ENCODE measurements at regions not wholly inside any gene's neighbourhood (a gene's known extent, or its start where the extent isn't known, plus 50 kb on each side); places are given as distances from the start of the nearest gene placed in this dataset.

- Histone ChIP-seq H2BK5ac (ENCODE audit: low read depth, low read length, poor library complexity, severe bottlenecking) (no peak overlapping the region), H3K18ac (ENCODE audit: low read depth in 1 of 2, low read length in 2 of 2) (no peak overlapping the region), H2AK5ac (ENCODE audit: low read length, severe bottlenecking) (no peak overlapping the region), H3K4me2 (ENCODE audit: low read length, poor library complexity, severe bottlenecking) (no peak overlapping the region), H3K79me1 (replicated peaks; ENCODE audit: low read length, poor library complexity, severe bottlenecking) (no peaks in the 10 kb centered on the region), H3K36me3 (ENCODE audit: control insufficient read depth in 1 of 2, insufficient read depth in 2 of 2, low read depth in 1 of 2, low read length in 2 of 2) (no peaks in the 10 kb centered on the region), H2BK12ac (ENCODE audit: low read length in 2 of 2) (no peak overlapping the region), H3K14ac (ENCODE audit: low read length in 2 of 2) (no peak overlapping the region), H3K4me1 (ENCODE audit: control insufficient read depth, insufficient read depth, low read depth, low read length) (peaks cover 9% of the 10 kb centered on the region), H3K27ac (ENCODE audit: low read length, poor library complexity, severe bottlenecking) (no peak overlapping the region), H3K4ac (ENCODE audit: low read depth in 1 of 2, low read length in 2 of 2) (no peak overlapping the region), H4K8ac (ENCODE audit: low read length) (no peak overlapping the region), H3K27me3 (ENCODE audit: control insufficient read depth in 1 of 2, insufficient read depth in 1 of 2, low read length in 2 of 2) (peaks cover 3 to 70% of the 10 kb centered on the region in 2 experiments), H3K23ac (ENCODE audit: low read length in 2 of 2) (no peak overlapping the region), H2BK15ac (ENCODE audit: low read depth, poor library complexity, severe bottlenecking) (no peak overlapping the region), H4K91ac (ENCODE audit: low read length) (no peak overlapping the region), H3K4me3 (ENCODE audit: insufficient read depth in 1 of 2, low read depth in 1 of 2, low read length in 2 of 2) (no peak overlapping the region), H3K9me3 (ENCODE audit: control insufficient read depth, low read length) (peaks cover 4% of the 10 kb centered on the region), H2BK120ac (ENCODE audit: low read depth, low read length) (no peak overlapping the region), H2AFZ (ENCODE audit: low read depth, low read length) (no peak overlapping the region), H3K9ac (ENCODE audit: low read length) (no peak overlapping the region)
- 91% methylated on average over 8 of the region's 10 CpGs for WGBS
- DNase-seq = no peak
Measured at GRCh38 chr15:29969562-29970401, 113.0 kb upstream of the GOLGA8J start.

- Histone ChIP-seq H2BK15ac (ENCODE audit: low read depth, poor library complexity, severe bottlenecking) (no peak overlapping the region), H3K79me1 (replicated peaks; ENCODE audit: low read length, poor library complexity, severe bottlenecking) (no peaks in the 10 kb centered on the region), H3K23ac (ENCODE audit: low read length in 2 of 2) (peak overlapping the region in 1 of 2 experiments; percentile 13), H3K18ac (ENCODE audit: low read depth in 1 of 2, low read length in 2 of 2) (no peak overlapping the region), H3K9me3 (ENCODE audit: control insufficient read depth, low read length) (peaks cover 4% of the 10 kb centered on the region), H3K4me2 (ENCODE audit: low read length, poor library complexity, severe bottlenecking) (peak overlapping the region; percentile 97), H4K8ac (ENCODE audit: low read length) (no peak overlapping the region), H2AK5ac (ENCODE audit: low read length, severe bottlenecking) (no peak overlapping the region), H3K14ac (ENCODE audit: low read length in 2 of 2) (no peak overlapping the region), H2AFZ (ENCODE audit: low read depth, low read length) (peak overlapping the region; percentile 63), H2BK120ac (ENCODE audit: low read depth, low read length) (no peak overlapping the region), H2BK12ac (ENCODE audit: low read length in 2 of 2) (no peak overlapping the region), H3K27ac (ENCODE audit: low read length, poor library complexity, severe bottlenecking) (no peak overlapping the region), H4K91ac (ENCODE audit: low read length) (no peak overlapping the region), H3K9ac (ENCODE audit: low read length) (no peak overlapping the region), H3K36me3 (ENCODE audit: control insufficient read depth in 1 of 2, insufficient read depth in 2 of 2, low read depth in 1 of 2, low read length in 2 of 2) (no peaks in the 10 kb centered on the region), H3K27me3 (ENCODE audit: control insufficient read depth in 1 of 2, insufficient read depth in 1 of 2, low read length in 2 of 2) (peaks cover 3 to 78% of the 10 kb centered on the region in 2 experiments), H3K4me3 (ENCODE audit: insufficient read depth in 1 of 2, low read depth in 1 of 2, low read length in 2 of 2) (peak overlapping the region in 1 of 2 experiments; percentile 72), H3K4me1 (ENCODE audit: control insufficient read depth, insufficient read depth, low read depth, low read length) (peaks cover 9% of the 10 kb centered on the region), H2BK5ac (ENCODE audit: low read depth, low read length, poor library complexity, severe bottlenecking) (no peak overlapping the region), H3K4ac (ENCODE audit: low read depth in 1 of 2, low read length in 2 of 2) (no peak overlapping the region)
- WGBS = 31% methylated on average over 32 of the region's 69 CpGs
- no peak for DNase-seq
Measured at GRCh38 chr15:29968895-29969561, 113.7 kb upstream of the GOLGA8J start.

- H3K4me3 ChIP-seq (ENCODE audit: insufficient read depth in 1 of 2, low read depth in 1 of 2, low read length in 2 of 2) = peak overlapping the region; percentile 58 to 72
- H3K4ac ChIP-seq (ENCODE audit: low read depth in 1 of 2, low read length in 2 of 2) = no peak overlapping the region
- peaks cover 4% of the 10 kb centered on the region for H3K9me3 ChIP-seq (ENCODE audit: control insufficient read depth, low read length)
- no peak overlapping the region for H2BK120ac ChIP-seq (ENCODE audit: low read depth, low read length)
- no peaks in the 10 kb centered on the region for H3K79me1 ChIP-seq (replicated peaks; ENCODE audit: low read length, poor library complexity, severe bottlenecking)
- H2BK12ac ChIP-seq (ENCODE audit: low read length in 2 of 2) = no peak overlapping the region
- no peak overlapping the region for H4K91ac ChIP-seq (ENCODE audit: low read length)
- peaks cover 9% of the 10 kb centered on the region for H3K4me1 ChIP-seq (ENCODE audit: control insufficient read depth, insufficient read depth, low read depth, low read length)
- no peak overlapping the region for H3K18ac ChIP-seq (ENCODE audit: low read depth in 1 of 2, low read length in 2 of 2)
- H2AK5ac ChIP-seq (ENCODE audit: low read length, severe bottlenecking) = no peak overlapping the region
- no peaks in the 10 kb centered on the region for H3K36me3 ChIP-seq (ENCODE audit: control insufficient read depth in 1 of 2, insufficient read depth in 2 of 2, low read depth in 1 of 2, low read length in 2 of 2)
- H2BK5ac ChIP-seq (ENCODE audit: low read depth, low read length, poor library complexity, severe bottlenecking) = no peak overlapping the region
- peak overlapping the region; percentile 97 for H3K4me2 ChIP-seq (ENCODE audit: low read length, poor library complexity, severe bottlenecking)
- no peak overlapping the region for H4K8ac ChIP-seq (ENCODE audit: low read length)
- H3K9ac ChIP-seq (ENCODE audit: low read length) = no peak overlapping the region
- peaks cover 3 to 81% of the 10 kb centered on the region in 2 experiments for H3K27me3 ChIP-seq (ENCODE audit: control insufficient read depth in 1 of 2, insufficient read depth in 1 of 2, low read length in 2 of 2)
- WGBS = 5% methylated on average over 54 of the region's 91 CpGs
- H3K14ac ChIP-seq (ENCODE audit: low read length in 2 of 2) = no peak overlapping the region
- H2AFZ ChIP-seq (ENCODE audit: low read depth, low read length) = peak overlapping the region; percentile 63
- H3K27ac ChIP-seq (ENCODE audit: low read length, poor library complexity, severe bottlenecking) = no peak overlapping the region
- no peak overlapping the region for H2BK15ac ChIP-seq (ENCODE audit: low read depth, poor library complexity, severe bottlenecking)
- DNase-seq = no peak
- peak overlapping the region; percentile 13 to 59 for H3K23ac ChIP-seq (ENCODE audit: low read length in 2 of 2)
Measured at GRCh38 chr15:29968099-29968894, 114.5 kb upstream of the GOLGA8J start.

- H2BK12ac ChIP-seq (ENCODE audit: low read length in 2 of 2) = no peak overlapping the region
- 68% methylated on average over 1 of the region's 1 CpG for WGBS
- no peak overlapping the region for H2AFZ ChIP-seq (ENCODE audit: low read depth, low read length)
Measured at GRCh38 chr15:29962407-29962806, 120.3 kb upstream of the GOLGA8J start.

More at GRCh38 chr15:29962407-29962806, 120.3 kb upstream of the GOLGA8J start:
- Histone ChIP-seq H4K91ac (ENCODE audit: low read length) (no peak overlapping the region), H3K36me3 (ENCODE audit: control insufficient read depth in 1 of 2, insufficient read depth in 2 of 2, low read depth in 1 of 2, low read length in 2 of 2) (no peaks in the 10 kb centered on the region), H2AK5ac (ENCODE audit: low read length, severe bottlenecking) (no peak overlapping the region), H3K14ac (ENCODE audit: low read length in 2 of 2) (no peak overlapping the region), H3K4me2 (ENCODE audit: low read length, poor library complexity, severe bottlenecking) (no peak overlapping the region), H3K18ac (ENCODE audit: low read depth in 1 of 2, low read length in 2 of 2) (no peak overlapping the region), H3K27ac (ENCODE audit: low read length, poor library complexity, severe bottlenecking) (no peak overlapping the region), H3K4me3 (ENCODE audit: insufficient read depth in 1 of 2, low read depth in 1 of 2, low read length in 2 of 2) (no peak overlapping the region), H2BK15ac (ENCODE audit: low read depth, poor library complexity, severe bottlenecking) (no peak overlapping the region), H3K27me3 (ENCODE audit: control insufficient read depth in 1 of 2, insufficient read depth in 1 of 2, low read length in 2 of 2) (peaks cover 0 to 65% of the 10 kb centered on the region in 2 experiments), H2BK120ac (ENCODE audit: low read depth, low read length) (no peak overlapping the region), H4K8ac (ENCODE audit: low read length) (no peak overlapping the region), H3K23ac (ENCODE audit: low read length in 2 of 2) (no peak overlapping the region), H3K4ac (ENCODE audit: low read depth in 1 of 2, low read length in 2 of 2) (no peak overlapping the region), H3K79me1 (replicated peaks; ENCODE audit: low read length, poor library complexity, severe bottlenecking) (no peaks in the 10 kb centered on the region), H3K9me3 (ENCODE audit: control insufficient read depth, low read length) (no peaks in the 10 kb centered on the region), H3K4me1 (ENCODE audit: control insufficient read depth, insufficient read depth, low read depth, low read length) (no peaks in the 10 kb centered on the region), H2BK5ac (ENCODE audit: low read depth, low read length, poor library complexity, severe bottlenecking) (no peak overlapping the region), H3K9ac (ENCODE audit: low read length) (no peak overlapping the region)
- no peak for DNase-seq
